Breast epithelium (tissue), 3 donors: ENCODE measurements at regions not wholly inside any gene's neighbourhood (a gene's known extent, or its start where the extent isn't known, plus 50 kb on each side); places are given as distances from the start of the nearest gene placed in this dataset.

ENCODE experiments used
- POLR2A ChIP-seq: fragments of 450-650 bp; IDR thresholded peaks from one replicate; pipeline ENCODE4 v1.6.1; 2016; ENCODE audit warnings: antibody characterized with exemption, mild to moderate bottlenecking, moderate library complexity
- POLR2AphosphoS5 ChIP-seq, 3 donors: sonication (generic); formaldehyde crosslinking; IDR thresholded peaks; one replicate each; pipeline ENCODE4 v1.6.1; 2017; ENCODE audit warnings: antibody characterized with exemption in 3 of 3
- TF ChIP-seq, protein P1 (sequence below), 3 donors: fragments of 450-650 bp; IDR thresholded peaks; one replicate each; pipeline ENCODE4 v1.5.1; 2016 to 2017; ENCODE audit warnings: antibody characterized with exemption in 3 of 3, mild to moderate bottlenecking in 3 of 3, moderate library complexity in 3 of 3

DNA sequence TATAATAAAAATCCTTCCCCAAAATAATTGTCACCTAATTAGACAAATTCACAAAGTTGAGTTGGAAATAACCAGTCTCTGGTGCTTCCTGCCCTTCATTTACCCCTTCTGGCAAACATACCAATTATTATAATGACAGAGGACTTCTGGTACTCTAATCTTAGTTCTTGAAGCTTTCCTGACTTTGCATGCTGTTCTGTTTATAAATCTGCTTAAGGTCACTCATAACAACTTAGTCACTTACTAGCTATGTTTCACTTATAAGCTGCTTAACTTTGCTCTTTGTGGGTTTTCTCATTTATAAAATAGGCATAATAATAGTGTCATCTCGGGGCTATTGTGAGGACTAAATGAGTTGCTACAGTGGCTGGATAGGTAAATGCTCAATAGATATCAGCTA lies 446.5 kb downstream of the EFNA5 start:
- TF ChIP-seq, protein P1, sequence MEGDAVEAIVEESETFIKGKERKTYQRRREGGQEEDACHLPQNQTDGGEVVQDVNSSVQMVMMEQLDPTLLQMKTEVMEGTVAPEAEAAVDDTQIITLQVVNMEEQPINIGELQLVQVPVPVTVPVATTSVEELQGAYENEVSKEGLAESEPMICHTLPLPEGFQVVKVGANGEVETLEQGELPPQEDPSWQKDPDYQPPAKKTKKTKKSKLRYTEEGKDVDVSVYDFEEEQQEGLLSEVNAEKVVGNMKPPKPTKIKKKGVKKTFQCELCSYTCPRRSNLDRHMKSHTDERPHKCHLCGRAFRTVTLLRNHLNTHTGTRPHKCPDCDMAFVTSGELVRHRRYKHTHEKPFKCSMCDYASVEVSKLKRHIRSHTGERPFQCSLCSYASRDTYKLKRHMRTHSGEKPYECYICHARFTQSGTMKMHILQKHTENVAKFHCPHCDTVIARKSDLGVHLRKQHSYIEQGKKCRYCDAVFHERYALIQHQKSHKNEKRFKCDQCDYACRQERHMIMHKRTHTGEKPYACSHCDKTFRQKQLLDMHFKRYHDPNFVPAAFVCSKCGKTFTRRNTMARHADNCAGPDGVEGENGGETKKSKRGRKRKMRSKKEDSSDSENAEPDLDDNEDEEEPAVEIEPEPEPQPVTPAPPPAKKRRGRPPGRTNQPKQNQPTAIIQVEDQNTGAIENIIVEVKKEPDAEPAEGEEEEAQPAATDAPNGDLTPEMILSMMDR (IDR thresholded peaks at IDR 0.05) = no peak
- no peak for TF ChIP-seq POLR2AphosphoS5 (IDR thresholded peaks at IDR 0.05)
- TF ChIP-seq POLR2A = no peak
